ENCODE measurements at regions not wholly inside any gene's neighbourhood (a gene's known extent, or its start where the extent isn't known, plus 50 kb on each side); places are given as distances from the start of the nearest gene placed in this dataset.

- no peak for TF ChIP-seq CTCF (IDR thresholded peaks at IDR 0.05)
- no peak for TF ChIP-seq POLR2A (IDR thresholded peaks at IDR 0.05)
Measured at GRCh38 chr7:159211540-159212182, 67.0 kb upstream of the VIPR2 start.

Data from esophagus squamous epithelium (tissue), 4 donors.